GOT3 (cell line): ENCODE measurements at regions not wholly inside any gene's neighbourhood (a gene's known extent, or its start where the extent isn't known, plus 50 kb on each side); places are given as distances from the start of the nearest gene placed in this dataset.
A peak's percentile ranks its signal among the peaks of the same experiment; 100 is the strongest.

Experiments
- DNase-seq: peaks from one replicate; lab custom pipeline; 2025; ENCODE audit warnings: mixed read lengths; lab: John Stamatoyannopoulos, UW

DNA sequence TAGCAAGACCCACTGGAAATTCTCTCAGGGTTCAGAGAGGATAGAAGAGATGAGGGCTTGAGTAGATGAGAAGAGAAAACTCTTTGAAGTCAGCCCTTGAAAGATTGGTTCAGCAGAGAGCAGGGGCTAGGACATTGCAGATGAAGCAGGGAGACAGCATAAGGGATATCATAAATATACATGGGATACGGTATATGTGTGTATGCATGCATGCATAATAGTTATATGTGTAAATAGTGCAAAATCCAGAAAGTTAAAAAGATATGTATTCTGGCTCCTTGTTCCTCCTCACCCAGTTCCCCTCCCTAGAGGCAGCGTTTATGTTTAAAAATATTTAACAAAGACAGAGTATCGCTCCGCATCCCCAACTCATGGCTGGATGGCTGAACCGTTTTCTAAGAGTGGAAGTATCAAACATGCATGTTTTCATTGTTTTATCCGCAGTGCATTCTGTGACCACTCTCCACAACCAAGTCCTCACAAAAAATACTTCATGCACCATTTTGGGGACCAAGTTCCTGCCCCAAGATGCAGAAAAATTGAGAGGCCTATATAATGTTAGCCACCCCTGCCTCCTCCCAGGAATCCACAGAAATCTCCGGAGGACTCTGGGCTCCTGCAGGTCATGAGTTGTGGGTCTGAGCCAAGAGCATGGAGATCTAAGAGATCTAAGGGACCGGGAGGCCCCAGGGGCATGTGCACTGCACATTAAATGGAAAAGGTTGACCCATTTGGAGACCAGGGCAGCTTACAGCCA, 119.5 kb downstream of the MTX3 start:
- no peak for DNase-seq

DNA sequence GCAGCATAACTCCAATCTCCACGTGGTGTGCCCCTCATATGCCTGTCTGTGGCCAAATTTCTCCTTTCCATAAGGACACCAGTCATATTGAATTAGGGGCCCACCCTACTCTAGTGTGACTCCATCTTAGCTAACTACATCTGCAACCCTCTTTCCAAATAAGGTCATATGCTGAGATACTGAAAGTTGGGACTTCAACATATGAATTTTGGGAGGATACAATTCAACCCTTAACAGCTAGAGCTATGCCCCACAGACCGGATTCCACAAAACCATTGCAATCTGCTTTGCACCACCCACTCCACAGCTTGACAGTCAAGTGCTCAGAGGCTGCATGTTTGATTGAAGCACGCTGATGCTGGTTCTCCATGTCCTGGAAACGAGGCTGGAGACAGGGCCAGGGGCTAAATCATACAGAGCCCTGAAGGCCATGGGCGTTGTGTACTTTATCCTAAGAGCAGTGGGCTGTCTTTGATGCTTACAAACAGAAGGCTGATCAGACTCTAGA, 122.8 kb downstream of the MTX3 start:
- no peak for DNase-seq

DNA sequence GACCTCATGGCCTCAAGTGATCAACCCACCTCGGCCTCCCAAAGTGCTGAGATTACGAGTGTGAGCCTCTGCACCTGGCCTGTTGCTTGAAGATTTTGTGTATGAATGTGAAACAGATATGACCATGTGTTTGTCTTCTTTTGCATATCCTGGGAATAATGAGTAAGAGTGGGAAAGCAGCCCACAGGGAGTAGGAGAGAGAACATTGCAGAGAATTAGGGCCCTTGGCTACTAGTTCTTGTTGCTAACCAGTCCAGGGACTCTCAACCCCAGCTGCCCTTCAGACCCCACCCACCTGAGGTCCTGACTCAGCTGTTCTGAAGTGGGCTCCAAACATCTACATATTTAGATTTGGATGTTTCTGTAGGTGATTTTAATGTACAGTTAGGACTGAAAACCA, 125.5 kb downstream of the MTX3 start:
- DNase-seq = no peak

DNA sequence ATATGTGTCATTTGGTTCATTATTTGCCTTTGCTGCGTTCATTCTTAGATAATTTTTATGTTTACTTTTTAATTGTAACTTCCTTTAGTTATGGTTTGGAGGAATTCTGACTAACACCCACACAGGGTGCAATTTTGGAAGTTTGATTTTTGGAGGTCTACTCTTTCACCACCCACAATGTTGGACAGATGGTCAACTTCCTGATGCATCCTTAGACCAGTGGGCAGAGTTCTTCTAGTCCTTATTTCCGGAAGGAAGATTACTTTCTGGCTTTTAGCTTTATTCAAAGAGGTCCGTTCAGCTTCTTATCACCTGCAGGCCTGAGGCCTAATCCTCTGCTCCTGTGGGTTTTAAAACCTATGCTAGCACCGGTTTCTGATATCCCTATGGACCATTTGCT, 126.7 kb downstream of the MTX3 start:
- DNase-seq = no peak

DNA sequence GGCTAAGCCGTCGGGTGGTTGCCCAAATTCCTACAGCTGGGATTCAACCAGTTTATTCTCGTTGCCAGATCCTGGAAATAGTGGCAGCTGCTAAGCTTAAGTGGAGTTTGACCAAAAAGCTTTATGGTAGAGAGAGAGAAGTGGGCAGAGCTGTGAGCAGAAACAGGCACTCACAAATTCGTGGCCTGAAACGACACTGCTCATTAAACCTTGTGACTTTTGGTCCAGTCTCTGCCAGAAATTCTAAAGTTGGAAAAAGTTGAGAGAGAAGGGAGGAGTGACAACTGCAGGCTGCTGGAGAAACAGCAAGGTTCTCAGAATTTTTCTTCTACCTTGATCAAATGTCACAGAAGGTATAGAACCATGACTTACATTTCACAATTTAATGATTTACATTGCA, 131.5 kb downstream of the MTX3 start:
- no peak for DNase-seq

DNA sequence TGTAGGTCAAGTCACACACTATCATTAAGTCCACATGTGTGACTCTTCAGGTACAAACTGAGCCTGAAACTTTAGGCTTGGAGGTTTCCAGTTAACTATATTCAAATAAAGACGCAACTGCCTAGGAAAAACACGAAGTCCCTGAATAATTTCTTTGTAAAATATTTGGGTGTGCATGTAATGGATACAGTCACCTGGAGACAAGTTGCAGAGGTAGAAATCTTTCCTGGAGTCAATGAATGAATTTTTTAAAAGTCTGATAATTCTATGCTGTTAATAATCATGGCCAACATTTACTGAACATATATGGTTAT, 132.7 kb downstream of the MTX3 start:
- DNase-seq = no peak

DNA sequence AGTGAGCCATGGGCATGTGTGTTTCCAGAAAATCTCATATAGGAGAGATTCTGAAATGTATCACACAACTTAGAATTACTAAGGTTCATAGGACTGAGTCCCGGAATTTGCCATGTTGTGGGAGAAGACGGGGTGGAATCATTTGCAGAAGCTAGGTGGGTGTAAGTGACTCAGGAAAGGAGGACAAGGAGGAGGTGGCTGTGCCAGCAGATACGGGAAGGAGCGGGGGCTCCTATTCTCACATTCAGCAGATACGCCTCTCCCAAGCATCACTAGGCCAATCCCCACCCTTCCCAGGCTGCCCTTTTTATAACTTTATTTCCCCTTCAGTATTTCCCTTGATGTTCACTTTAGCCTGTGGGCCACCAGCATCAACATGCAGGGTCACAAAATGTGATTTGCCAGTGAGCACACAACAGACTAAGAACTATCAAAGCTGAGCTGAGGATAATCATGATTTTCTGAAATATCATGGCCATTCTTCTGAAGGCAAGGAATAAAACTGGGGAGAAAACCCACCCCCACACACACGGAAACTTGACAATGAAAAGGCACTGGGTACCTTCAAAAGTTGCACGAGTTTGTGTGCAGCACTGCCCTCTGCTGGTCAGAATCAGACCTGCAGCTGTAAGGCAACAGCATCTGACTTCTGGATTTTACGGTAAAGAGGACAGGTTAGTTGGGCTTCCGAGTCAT, 133.2 kb downstream of the MTX3 start:
- DNase-seq = peak; percentile 32

DNA sequence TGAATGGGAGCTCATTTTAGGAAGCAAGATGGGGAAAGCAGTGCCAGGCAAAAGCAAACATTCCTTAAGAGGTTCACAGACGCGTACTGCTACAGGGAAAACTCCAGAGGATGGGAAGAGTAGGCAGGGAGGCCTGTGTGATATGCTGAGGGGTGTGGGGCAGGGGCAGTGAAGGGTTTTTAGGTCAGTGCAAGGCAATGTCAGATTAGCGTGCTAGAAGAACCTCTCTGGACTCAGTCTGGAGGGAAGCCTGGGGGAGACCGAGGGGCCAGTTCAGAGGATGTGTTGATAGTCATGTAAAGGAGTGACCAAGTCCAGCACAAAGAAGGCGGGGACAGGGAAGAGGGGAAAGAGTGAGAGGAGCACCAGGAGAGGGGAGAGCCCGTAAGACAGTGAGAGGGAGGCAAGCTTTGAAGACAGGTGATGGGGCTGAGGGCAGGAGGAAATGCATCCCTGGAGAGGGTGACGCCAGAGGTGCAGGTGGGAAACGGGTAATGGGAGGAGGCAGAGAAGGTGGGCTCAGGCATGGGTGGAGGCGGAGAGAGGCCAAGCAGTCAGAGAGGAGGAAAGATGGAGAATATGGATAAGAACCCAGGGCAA, 134.5 kb downstream of the MTX3 start:
- DNase-seq = no peak

DNA sequence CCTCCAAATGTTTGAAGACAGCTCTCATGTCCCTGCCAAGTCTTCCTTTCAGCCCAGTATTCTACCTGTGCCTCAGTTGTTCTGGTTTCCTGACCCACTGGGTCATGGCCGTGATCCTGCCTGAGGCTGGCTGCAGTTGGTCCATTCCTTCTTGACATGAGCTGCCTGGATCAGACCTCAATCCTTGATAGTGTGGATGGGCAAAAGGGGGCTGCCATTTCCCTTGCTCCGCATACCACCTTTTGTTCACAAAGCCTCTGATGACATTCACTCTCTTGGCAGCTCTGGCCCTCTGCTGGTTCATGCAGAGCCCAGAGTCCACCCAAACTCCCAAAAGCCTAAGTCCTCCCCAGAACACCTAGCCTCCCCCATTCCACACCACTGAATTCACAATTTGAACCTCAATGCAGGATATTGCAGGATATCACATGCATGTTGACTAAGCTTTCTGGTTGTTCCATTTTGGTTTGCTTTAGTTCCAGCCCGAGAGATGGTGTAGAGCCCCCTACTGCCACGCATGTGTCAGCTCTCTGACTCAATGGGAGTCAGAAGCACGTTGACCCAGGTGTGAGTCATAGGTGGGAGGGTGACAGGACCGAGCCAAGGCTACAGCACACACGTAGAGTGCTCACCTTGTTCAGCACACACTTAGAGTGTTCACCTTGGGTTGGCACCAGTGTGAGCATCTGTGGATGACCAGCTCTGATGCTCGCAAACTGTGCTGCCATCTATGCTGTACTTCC, 137.2 kb downstream of the MTX3 start:
- no peak for DNase-seq

DNA sequence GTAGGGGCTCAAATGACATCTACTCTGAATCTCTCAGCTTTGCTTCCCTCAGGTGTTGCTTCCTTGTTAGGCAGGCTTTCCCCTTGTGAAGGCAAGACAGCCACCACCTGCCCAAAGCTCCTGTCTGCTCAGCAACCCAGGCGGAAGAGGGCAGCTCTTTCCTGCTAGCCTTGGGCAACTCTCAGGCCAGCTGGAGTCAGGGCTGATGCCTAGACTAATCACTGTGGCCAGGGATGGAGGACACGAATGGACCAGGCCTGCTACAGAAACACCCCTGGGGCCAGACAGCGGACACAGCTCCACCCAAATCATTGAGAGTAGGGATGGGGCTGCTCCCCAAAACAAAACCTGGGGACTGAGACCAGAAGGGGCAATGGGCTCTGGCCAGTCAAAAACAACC, 138.0 kb downstream of the MTX3 start:
- DNase-seq = no peak

DNA sequence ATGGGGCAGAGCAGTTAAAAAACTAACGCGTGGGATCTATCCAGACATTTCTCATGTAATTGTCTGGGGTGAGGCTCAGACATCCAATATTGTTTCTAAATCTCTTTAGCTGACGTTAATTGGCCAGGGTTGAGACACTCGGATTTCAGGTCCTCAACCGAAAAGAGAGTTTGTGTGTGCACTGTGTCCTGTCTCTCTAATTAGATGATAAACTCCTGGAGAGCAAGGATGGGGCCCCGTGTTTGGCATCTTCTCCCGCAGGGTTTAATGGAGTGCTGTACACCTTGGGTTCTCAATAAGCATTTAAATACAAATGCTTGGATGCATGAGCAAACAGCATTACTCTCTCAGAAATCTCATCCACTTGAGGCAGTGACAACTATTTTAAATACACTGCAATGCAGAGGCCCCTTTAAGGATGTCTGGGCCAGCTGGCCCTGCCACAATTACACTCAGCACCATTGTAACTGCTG, 139.6 kb downstream of the MTX3 start:
- DNase-seq = no peak

DNA sequence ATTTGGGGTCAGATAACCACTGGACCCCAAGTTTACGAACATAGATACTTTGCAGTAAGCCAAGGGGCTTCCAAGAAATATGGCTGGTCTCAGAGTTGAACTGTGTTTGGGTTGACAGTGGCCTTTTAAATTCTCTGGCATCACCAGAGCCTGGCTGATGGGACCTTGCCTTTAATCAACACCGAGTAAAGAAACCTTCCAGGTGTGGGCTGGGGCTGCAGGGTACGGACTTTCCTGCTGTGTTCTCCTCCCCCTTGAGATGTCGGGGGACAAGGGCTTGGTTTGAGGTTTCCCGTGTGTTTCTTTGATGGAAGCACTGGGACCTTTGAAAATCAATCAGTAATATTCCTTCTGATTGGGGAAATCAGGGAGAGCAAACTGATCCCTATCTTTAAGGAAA, 140.1 kb downstream of the MTX3 start:
- DNase-seq = no peak

DNA sequence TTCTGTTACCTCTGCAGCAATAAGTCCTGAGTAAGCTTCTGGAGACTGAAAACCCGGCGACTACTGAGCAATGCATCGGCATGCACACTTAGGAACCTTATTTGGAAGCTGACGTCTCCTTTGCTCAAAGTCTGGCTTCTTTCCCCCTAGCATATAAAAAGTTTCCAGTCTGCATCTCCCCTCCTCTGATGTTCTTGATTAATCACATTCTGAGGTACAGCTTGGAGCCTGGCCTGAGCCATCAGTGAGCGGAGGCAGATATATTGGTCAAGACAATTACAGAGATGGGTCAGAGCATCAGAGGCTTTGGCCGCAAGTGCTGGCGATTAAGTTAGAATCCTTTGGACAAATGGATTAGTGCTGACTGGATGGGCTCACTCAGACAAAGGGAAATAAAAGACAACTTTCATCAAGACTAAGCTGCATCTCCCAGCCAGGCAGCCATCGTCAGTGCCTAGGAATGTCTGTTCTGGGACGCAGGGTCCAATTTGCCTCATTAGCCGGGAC, 140.7 kb downstream of the MTX3 start:
- no peak for DNase-seq

DNA sequence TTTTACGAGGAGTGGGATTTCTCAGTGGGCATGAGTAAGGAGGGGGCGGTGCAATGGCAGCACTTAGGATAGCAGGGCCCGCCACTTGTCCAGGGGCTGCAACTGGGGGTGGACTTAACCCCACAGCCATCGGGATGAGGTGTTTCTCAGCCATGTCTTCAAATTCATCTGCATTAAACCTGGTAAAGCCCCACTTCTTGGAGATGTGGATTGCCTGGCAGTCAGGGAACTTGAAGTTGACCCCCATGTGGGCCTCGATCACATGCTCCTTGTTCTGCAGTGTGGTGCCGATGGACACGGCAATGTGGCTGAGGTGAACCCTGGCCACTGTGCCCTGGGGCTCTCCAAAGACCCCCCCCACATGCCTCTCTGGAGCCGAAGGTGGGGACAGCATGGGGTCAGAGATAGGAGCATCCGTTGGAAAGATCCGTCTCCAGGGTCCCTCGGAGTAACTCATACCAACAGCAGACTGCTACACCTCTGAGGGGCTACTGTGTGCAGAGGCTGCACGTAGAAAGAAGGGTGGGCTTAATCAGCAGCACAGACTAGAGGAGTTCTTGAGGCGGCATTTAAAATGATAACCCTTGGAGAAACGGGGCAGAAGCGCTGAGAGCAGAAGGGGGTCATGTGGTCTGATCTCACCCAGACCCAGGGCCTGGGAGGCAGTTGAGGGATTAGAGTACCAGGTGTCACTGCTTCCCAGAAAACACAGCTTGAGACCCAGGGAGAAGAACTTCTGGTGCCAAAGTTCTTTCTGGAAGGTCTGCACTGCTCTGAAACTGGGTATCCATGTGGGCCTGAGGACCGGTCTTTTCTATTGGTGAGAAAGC, 141.4 kb downstream of the MTX3 start:
- no peak for DNase-seq
